Stimulated activated CD4-positive, alpha-beta T cell treated with anti-CD3 and anti-CD28 coated beads, Interleukin-2, amount 100 ng/mL, for 24 hours (primary cell): ENCODE measurements at regions not wholly inside any gene's neighbourhood (a gene's known extent, or its start where the extent isn't known, plus 50 kb on each side); places are given as distances from the start of the nearest gene placed in this dataset.

Experiments used
- DNase-seq, 2 donors: peaks; one replicate each; pipeline ENCODE4 v3.0.0-alpha.2; 2020

- DNase-seq: no peak
Observed at GRCh38 chr5:2015124-2015848, 132.6 kb upstream of the IRX4 start.

GRCh38 chr5:2014058-2014610, 131.4 kb upstream of the IRX4 start:
- DNase-seq: no peak

- DNase-seq: no peak
Observed at GRCh38 chr5:2013301-2014057, 130.8 kb upstream of the IRX4 start.

- DNase-seq: no peak
Observed at GRCh38 chr5:2012885-2013284, 130.2 kb upstream of the IRX4 start.

- DNase-seq: no peak
Observed at GRCh38 chr5:2011481-2012411, 129.0 kb upstream of the IRX4 start.

- no peak for DNase-seq
Observed at GRCh38 chr5:2010940-2011339, 128.2 kb upstream of the IRX4 start.

GRCh38 chr5:2009986-2010914, 127.5 kb upstream of the IRX4 start:
- no peak for DNase-seq

- DNase-seq: no peak
Observed at GRCh38 chr5:2008851-2009629, 126.3 kb upstream of the IRX4 start.

- no peak for DNase-seq
Observed at GRCh38 chr5:2007878-2008501, 125.3 kb upstream of the IRX4 start.

- DNase-seq: no peak
Observed at GRCh38 chr5:2007496-2007877, 124.8 kb upstream of the IRX4 start.

- DNase-seq: no peak
Observed at GRCh38 chr5:2006971-2007291, 124.2 kb upstream of the IRX4 start.

- DNase-seq: no peak
Observed at GRCh38 chr5:2006193-2006970, 123.7 kb upstream of the IRX4 start.

- DNase-seq: no peak
Observed at GRCh38 chr5:2005101-2006041, 122.6 kb upstream of the IRX4 start.

GRCh38 chr5:2003690-2004365, 121.1 kb upstream of the IRX4 start:
- DNase-seq: no peak

GRCh38 chr5:2003206-2003605, 120.5 kb upstream of the IRX4 start:
- DNase-seq: no peak

- no peak for DNase-seq
Observed at GRCh38 chr5:2001300-2001699, 118.6 kb upstream of the IRX4 start.

- no peak for DNase-seq
Observed at GRCh38 chr5:2000591-2000990, 117.9 kb upstream of the IRX4 start.

GRCh38 chr5:1999794-2000193, 117.1 kb upstream of the IRX4 start:
- DNase-seq: no peak
